ENCODE measurements at regions not wholly inside any gene's neighbourhood (a gene's known extent, or its start where the extent isn't known, plus 50 kb on each side); places are given as distances from the start of the nearest gene placed in this dataset.

GRCh38 chr1:244304156-244304555 is 147.6 kb downstream of the ADSS2 start:
- TF ChIP-seq POLR2AphosphoS5 (IDR thresholded peaks at IDR 0.05; ENCODE audit: borderline replicate concordance, low read depth, low read length) (no peak), EZH2 (IDR thresholded peaks at IDR 0.05) (no peak), FOXP2 (optimal IDR thresholded peaks at IDR 0.05; ENCODE audit: control extremely low read depth, extremely low read length, insufficient read depth) (no peak)

Measured in SK-N-MC (cell line).